ENCODE measurements at regions not wholly inside any gene's neighbourhood (a gene's known extent, or its start where the extent isn't known, plus 50 kb on each side); places are given as distances from the start of the nearest gene placed in this dataset.

DNA sequence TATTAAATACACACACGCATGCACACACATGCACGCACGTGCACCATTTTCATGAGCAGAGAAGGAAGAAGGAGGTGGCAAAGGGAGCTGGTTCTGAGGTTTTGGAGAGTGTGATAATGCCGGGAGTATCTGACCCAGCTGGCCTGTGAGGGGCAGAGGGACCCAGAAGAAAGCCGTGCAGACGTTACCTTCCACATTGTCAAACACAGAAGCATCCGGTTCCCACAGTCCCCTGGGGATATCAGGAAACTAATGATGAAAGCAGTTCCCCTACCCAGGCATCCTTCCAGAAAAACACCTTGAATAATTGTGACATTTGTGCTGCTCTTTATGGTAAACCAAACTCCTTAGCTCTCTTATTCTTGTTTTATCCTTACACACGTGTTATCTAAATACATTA is 85.7 kb upstream of the FAM180A start:
- in situ Hi-C loops (cut with MboI; ENCODE audit: low pct_unique_long_range_greater_than_20kb, low sequenced_read_pairs, unreplicated experiment) = no loop called here
- TF ChIP-seq, protein P1, sequence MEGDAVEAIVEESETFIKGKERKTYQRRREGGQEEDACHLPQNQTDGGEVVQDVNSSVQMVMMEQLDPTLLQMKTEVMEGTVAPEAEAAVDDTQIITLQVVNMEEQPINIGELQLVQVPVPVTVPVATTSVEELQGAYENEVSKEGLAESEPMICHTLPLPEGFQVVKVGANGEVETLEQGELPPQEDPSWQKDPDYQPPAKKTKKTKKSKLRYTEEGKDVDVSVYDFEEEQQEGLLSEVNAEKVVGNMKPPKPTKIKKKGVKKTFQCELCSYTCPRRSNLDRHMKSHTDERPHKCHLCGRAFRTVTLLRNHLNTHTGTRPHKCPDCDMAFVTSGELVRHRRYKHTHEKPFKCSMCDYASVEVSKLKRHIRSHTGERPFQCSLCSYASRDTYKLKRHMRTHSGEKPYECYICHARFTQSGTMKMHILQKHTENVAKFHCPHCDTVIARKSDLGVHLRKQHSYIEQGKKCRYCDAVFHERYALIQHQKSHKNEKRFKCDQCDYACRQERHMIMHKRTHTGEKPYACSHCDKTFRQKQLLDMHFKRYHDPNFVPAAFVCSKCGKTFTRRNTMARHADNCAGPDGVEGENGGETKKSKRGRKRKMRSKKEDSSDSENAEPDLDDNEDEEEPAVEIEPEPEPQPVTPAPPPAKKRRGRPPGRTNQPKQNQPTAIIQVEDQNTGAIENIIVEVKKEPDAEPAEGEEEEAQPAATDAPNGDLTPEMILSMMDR (IDR thresholded peaks at IDR 0.05; ENCODE audit: extremely low read depth, insufficient read depth, missing control alignments) = no peak
- no peak for DNase-seq (ENCODE audit: low spot score)

DNA sequence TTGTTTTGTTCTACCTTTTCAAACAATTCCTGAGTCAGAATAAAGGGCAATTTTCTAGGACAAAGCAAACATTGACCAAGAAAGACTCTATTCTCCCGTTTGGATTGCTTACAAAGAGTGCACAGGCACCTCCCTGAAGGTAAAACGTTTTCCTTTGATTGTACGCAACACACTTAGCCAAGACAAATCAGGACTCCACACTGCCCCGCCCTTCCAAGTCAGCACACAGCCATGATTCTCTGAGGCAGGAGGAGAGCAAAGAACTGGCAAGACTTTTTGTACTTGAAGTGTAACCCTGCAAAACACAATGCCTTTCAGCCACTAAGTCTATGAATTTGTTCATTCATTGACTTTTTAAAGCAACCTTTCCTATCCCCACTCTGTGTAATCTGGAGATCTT is 85.0 kb upstream of the FAM180A start:
- in situ Hi-C loops (cut with MboI; ENCODE audit: low pct_unique_long_range_greater_than_20kb, low sequenced_read_pairs, unreplicated experiment) = no loop called here
- TF ChIP-seq, protein P1 (IDR thresholded peaks at IDR 0.05; ENCODE audit: extremely low read depth, insufficient read depth, missing control alignments) = no peak
- no peak for DNase-seq (ENCODE audit: low spot score)

GRCh38 chr7:135831455-135832195 is 83.0 kb upstream of the FAM180A start:
- in situ Hi-C loops (cut with MboI; ENCODE audit: low pct_unique_long_range_greater_than_20kb, low sequenced_read_pairs, unreplicated experiment) = no loop called here
- TF ChIP-seq, protein P1 (IDR thresholded peaks at IDR 0.05; ENCODE audit: extremely low read depth, insufficient read depth, missing control alignments) = no peak
- no peak for DNase-seq (ENCODE audit: low spot score)

DNA sequence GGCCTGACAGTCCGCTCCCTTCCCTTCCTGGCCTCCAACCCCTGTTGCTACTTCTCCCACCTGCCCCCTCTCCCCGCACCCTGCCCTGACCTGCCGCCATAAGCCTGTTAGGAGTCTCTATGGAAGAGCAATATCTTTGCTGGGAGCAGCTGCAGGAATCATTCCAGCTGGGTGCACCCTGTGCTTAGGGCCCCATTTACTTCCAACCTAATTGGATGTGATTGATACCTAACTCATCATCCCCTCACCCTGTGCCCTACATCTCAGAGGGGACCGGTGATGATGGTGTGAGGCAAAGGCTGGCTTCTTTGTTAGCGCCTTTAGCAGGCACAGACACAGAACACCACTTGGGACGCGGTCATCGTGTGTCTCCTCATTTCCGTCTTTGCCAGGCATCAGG is 80.0 kb upstream of the FAM180A start:
- in situ Hi-C loops (cut with MboI; ENCODE audit: low pct_unique_long_range_greater_than_20kb, low sequenced_read_pairs, unreplicated experiment) = no loop called here
- TF ChIP-seq, protein P1 (IDR thresholded peaks at IDR 0.05; ENCODE audit: extremely low read depth, insufficient read depth, missing control alignments) = no peak
- no peak for DNase-seq (ENCODE audit: low spot score)

DNA sequence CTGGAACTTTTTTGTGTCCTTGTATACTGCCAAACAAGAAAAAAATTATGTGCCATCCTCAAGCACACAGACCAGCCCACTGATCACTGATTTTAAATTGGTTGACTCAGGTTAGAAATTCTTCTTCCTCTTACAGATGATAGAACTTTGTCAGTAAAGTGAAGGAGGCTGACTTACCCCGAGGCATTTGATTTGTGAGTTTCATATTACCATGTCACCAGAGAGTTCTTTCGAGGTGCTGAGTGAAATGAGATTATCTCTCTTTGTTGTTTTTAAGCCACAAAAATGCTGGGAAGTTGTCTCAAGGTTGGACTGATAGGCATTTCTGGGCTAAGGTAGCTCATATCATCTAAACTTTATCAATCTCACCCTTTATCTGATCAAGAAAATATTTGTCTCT is 78.8 kb upstream of the FAM180A start:
- in situ Hi-C loops (cut with MboI; ENCODE audit: low pct_unique_long_range_greater_than_20kb, low sequenced_read_pairs, unreplicated experiment) = no loop called here
- DNase-seq (ENCODE audit: low spot score) = no peak
- TF ChIP-seq, protein P1 (IDR thresholded peaks at IDR 0.05; ENCODE audit: extremely low read depth, insufficient read depth, missing control alignments) = no peak

DNA sequence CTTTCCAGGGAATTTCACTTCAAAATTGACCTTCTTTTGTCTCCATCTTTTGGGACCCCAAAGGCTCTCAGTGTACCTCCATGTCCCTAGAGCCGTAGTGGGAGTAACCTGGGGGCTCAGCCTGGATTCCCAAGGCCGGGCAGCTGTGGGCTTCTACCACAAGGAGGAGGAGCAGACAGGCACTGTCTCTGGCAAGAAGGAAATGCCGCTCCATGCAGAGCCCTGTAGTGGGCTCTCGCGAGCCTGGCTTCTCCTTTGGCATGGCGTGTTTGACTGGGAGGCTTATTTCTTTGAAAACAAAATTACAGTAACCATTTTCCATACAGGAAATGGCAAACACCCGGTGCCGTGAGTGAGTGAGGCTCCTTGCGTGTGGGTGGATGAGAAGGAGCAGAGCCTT is 76.8 kb upstream of the FAM180A start:
- TF ChIP-seq, protein P1 (IDR thresholded peaks at IDR 0.05; ENCODE audit: extremely low read depth, insufficient read depth, missing control alignments) = no peak
- no peak for DNase-seq (ENCODE audit: low spot score)
- in situ Hi-C loops (cut with MboI; ENCODE audit: low pct_unique_long_range_greater_than_20kb, low sequenced_read_pairs, unreplicated experiment) = no loop called here

Measured in GM13977 (cell line).